Tibial artery (tissue), 4 donors: ENCODE measurements at regions not wholly inside any gene's neighbourhood (a gene's known extent, or its start where the extent isn't known, plus 50 kb on each side); places are given as distances from the start of the nearest gene placed in this dataset.

Experiments
- DNase-seq, 2 donors: peaks; one replicate each; pipeline ENCODE4 v3.0.0-alpha.2; 2019
- H3K27ac ChIP-seq, 2 donors: fragments of 200-600 bp; sonication (generic) in 1 of 2; 1 replicate in 1 of 2; 2 replicates in 1 of 2; pipeline ENCODE4 v1.5.1; 2018 to 2019; ENCODE audit warnings: mild to moderate bottlenecking in 1 of 2
- H3K27me3 ChIP-seq, 2 donors: fragments of 200-600 bp; sonication (generic) in 1 of 2; one replicate each; pipeline versions ENCODE4 v1.5.1 to v1.6.0; 2016 to 2019
- H3K36me3 ChIP-seq, 3 donors: fragments of 200-600 bp; sonication (generic) in 2 of 3; one replicate each; pipeline ENCODE4 v1.5.1; 2016 to 2019; ENCODE audit warnings: mild to moderate bottlenecking in 2 of 3
- H3K4me1 ChIP-seq, 4 donors: fragments of 200-600 bp; sonication (generic) in 2 of 4; 1 replicate in 3 of 4; 2 replicates in 1 of 4; pipeline ENCODE4 v1.5.1; 2016 to 2019
- H3K4me3 ChIP-seq, 2 donors: fragments of 200-600 bp; sonication (generic) in 1 of 2; 1 replicate in 1 of 2; 2 replicates in 1 of 2; pipeline ENCODE4 v1.5.1; 2018 to 2019; ENCODE audit warnings: mild to moderate bottlenecking in 2 of 2
- H3K9me3 ChIP-seq, 3 donors: fragments of 200-600 bp; sonication (generic) in 1 of 3; one replicate each; pipeline ENCODE4 v1.5.1; 2016 to 2019
- CTCF ChIP-seq, 2 experiments: fragments of 200-600 bp in 1 of 2; fragments of 450-650 bp in 1 of 2; IDR thresholded peaks; one replicate each; pipeline ENCODE4 v1.5.1; 2017 to 2019; ENCODE audit warnings: antibody characterized with exemption in 2 of 2, mild to moderate bottlenecking in 1 of 2, moderate library complexity in 1 of 2
- intact Hi-C: fragments of 100-400 bp; cut with DNase I; formaldehyde crosslinking; loops from one replicate; pipeline ENCODE4 v1.15.0; 2023; ENCODE audit warnings: low total_unique reads

DNA sequence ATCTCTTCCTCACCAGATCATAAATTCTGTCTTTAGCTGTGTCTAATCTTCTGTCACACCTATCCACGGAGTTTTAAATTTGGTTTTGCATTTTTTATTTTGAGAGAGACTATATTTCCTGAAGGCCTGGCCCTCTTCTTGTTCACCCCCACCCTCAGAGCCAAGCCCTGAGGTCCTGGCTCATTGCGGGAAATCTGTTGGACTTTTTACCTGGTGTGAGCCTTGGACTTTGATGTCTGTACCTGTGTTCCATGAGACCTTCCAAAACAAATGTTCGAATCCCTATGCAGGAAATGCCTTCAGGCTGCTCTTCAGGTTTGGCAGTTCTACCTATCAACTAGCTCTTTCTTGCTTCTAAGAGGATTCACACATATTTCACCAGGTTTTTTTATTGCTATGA is 175.2 kb upstream of the GRB10 start:
- intact Hi-C loops, result no loop called here
- Histone ChIP-seq H3K9me3 (no peaks in the 10 kb centered on the region), H3K27me3 (peaks cover 0 to 4% of the 10 kb centered on the region in 2 donors), H3K4me3 (no peak overlapping the region), H3K36me3 (no peaks in the 10 kb centered on the region), H3K4me1 (peaks cover 0 to 20% (median 11%) of the 10 kb centered on the region in 4 donors), H3K27ac (no peak overlapping the region)
- TF ChIP-seq CTCF (IDR thresholded peaks at IDR 0.05), result no peak
- DNase-seq, result no peak

DNA sequence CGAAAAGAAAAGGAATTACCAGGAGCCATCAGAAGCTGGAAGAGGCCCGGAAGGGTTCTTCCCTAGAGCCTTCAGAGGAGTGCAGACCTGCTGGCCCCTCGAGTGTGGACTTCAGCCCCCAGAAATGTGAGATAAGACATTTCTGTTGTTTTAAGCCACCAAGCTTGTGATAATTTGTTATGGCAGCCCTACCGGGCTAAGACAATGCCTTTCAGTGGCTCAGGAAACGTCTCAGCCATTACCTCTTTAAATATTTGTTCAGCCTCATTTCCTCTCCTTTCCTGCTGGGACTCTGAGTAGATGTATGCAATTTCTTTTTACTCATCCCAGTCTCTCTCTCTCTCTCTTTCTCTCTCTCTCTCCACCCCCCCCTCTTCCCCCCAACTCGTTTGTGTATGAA is 174.7 kb upstream of the GRB10 start:
- Histone ChIP-seq H3K27ac (no peak overlapping the region), H3K36me3 (no peaks in the 10 kb centered on the region), H3K4me1 (peaks cover 0 to 24% (median 13%) of the 10 kb centered on the region in 4 donors), H3K9me3 (no peaks in the 10 kb centered on the region), H3K4me3 (no peak overlapping the region), H3K27me3 (peaks cover 0 to 4% of the 10 kb centered on the region in 2 donors)
- no peak for TF ChIP-seq CTCF (IDR thresholded peaks at IDR 0.05)
- intact Hi-C loops, result no loop called here
- DNase-seq, result no peak

GRCh38 chr7:50956522-50957155 is 173.9 kb upstream of the GRB10 start:
- Histone ChIP-seq H3K27ac (no peak overlapping the region), H3K9me3 (no peaks in the 10 kb centered on the region), H3K4me1 (peaks cover 0 to 31% (median 15%) of the 10 kb centered on the region in 4 donors), H3K4me3 (no peak overlapping the region), H3K36me3 (no peaks in the 10 kb centered on the region), H3K27me3 (peaks cover 0 to 4% of the 10 kb centered on the region in 2 donors)
- TF ChIP-seq CTCF (IDR thresholded peaks at IDR 0.05), result no peak
- intact Hi-C loops, result no loop called here
- DNase-seq, result no peak

- H3K9me3 ChIP-seq, result peaks cover 0 to 5% (median 0%) of the 10 kb centered on the region in 3 donors
- H3K36me3 ChIP-seq, result no peaks in the 10 kb centered on the region
- intact Hi-C loops, result no loop called here
- no peak overlapping the region for H3K4me3 ChIP-seq
- peaks cover 0 to 31% (median 15%) of the 10 kb centered on the region in 4 donors for H3K4me1 ChIP-seq
- H3K27me3 ChIP-seq, result no peaks in the 10 kb centered on the region
- no peak for TF ChIP-seq CTCF (IDR thresholded peaks at IDR 0.05)
- no peak for DNase-seq
- no peak overlapping the region for H3K27ac ChIP-seq
These were observed 172.0 kb upstream of the GRB10 start for GRCh38 chr7:50954716-50955115.

GRCh38 chr7:50954245-50954644 is 171.5 kb upstream of the GRB10 start:
- Histone ChIP-seq H3K4me3 (no peak overlapping the region), H3K27ac (no peak overlapping the region), H3K27me3 (no peaks in the 10 kb centered on the region), H3K9me3 (peaks cover 0 to 5% (median 2%) of the 10 kb centered on the region in 3 donors), H3K4me1 (peaks cover 0 to 31% (median 15%) of the 10 kb centered on the region in 4 donors), H3K36me3 (no peaks in the 10 kb centered on the region)
- TF ChIP-seq CTCF (IDR thresholded peaks at IDR 0.05), result no peak
- DNase-seq, result no peak
- intact Hi-C loops, result no loop called here
